ENCODE measurements at regions not wholly inside any gene's neighbourhood (a gene's known extent, or its start where the extent isn't known, plus 50 kb on each side); places are given as distances from the start of the nearest gene placed in this dataset.
"Not testable (repeated sequence)": the region's sequence is repeated elsewhere in the genome, so short reads cannot be mapped to it uniquely, and the experiment has no call there.

DNA sequence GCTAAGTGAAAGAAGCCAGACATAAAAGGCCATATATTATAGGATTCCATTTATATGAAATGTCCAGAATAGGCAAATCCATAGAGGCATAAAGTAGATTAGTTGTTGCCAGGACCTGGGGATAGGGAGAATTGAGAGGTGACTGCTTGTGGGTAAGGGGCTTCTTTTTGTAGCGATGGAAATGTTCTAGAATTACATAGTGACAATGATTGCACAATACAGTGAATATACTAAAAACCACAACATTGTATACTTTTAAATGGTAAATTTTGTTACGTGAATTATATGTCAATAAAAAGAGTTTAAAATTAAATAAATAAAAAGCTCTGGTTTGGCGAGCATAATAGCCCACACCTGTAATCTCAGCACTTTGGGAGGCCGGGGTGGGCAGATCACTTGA lies 486.8 kb downstream of the KLF12 start:
- Histone ChIP-seq H3K27ac (no peak overlapping the region), H3K9me3 (no peaks in the 10 kb centered on the region), H3K27me3 (no peaks in the 10 kb centered on the region), H3K4me1 (no peaks in the 10 kb centered on the region), H3K4me3 (no peak overlapping the region), H3K36me3 (no peaks in the 10 kb centered on the region)
- TF ChIP-seq POLR2A (IDR thresholded peaks at IDR 0.05) (no peak), EP300 (IDR thresholded peaks at IDR 0.05) (no peak)
- TF ChIP-seq, protein P1, sequence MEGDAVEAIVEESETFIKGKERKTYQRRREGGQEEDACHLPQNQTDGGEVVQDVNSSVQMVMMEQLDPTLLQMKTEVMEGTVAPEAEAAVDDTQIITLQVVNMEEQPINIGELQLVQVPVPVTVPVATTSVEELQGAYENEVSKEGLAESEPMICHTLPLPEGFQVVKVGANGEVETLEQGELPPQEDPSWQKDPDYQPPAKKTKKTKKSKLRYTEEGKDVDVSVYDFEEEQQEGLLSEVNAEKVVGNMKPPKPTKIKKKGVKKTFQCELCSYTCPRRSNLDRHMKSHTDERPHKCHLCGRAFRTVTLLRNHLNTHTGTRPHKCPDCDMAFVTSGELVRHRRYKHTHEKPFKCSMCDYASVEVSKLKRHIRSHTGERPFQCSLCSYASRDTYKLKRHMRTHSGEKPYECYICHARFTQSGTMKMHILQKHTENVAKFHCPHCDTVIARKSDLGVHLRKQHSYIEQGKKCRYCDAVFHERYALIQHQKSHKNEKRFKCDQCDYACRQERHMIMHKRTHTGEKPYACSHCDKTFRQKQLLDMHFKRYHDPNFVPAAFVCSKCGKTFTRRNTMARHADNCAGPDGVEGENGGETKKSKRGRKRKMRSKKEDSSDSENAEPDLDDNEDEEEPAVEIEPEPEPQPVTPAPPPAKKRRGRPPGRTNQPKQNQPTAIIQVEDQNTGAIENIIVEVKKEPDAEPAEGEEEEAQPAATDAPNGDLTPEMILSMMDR (IDR thresholded peaks at IDR 0.05), result no peak
- 92% methylated on average over 4 of the region's 4 CpGs for WGBS, 2 donors
- no peak for DNase-seq (ENCODE audit: low spot score in 2 of 2)

DNA sequence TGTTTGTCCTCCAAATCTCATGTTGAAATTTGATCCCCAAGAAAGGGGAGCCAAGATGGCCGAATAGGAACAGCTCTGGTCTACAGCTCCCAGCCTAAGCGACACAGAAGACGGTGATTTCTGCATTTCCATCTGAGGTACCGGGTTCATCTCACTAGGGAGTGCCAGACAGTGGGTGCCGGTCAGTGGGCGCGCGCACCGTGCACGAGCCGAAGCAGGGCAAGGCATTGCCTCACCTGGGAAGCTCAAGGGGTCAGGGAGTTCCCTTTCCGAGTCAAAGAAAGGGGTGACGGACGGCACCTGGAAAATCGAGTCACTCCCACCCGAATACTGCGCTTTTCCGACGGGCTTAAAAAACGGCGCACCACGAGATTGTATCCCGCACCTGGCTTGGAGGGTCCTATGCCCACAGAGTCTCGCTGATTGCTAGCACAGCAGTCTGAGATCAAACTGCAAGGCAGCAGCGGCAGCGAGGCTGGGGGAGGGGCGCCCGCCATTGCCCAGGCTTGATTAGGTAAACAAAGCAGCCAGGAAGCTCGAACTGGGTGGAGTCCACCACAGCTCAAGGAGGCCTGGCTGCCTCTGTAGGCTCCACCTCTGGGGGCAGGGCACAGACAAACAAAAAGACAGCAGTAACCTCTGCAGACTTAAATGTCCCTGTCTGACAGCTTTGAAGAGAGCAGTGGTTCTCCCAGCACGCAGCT lies 493.6 kb downstream of the KLF12 start:
- H3K9me3 ChIP-seq; H3K4me1 ChIP-seq; H3K36me3 ChIP-seq; DNase-seq (ENCODE audit: low spot score in 2 of 2); H3K4me3 ChIP-seq; H3K27me3 ChIP-seq; H3K27ac ChIP-seq: not testable (repeated sequence)
- 92 to 94% methylated on average over 29 of the region's 30 CpGs for WGBS, 2 donors

DNA sequence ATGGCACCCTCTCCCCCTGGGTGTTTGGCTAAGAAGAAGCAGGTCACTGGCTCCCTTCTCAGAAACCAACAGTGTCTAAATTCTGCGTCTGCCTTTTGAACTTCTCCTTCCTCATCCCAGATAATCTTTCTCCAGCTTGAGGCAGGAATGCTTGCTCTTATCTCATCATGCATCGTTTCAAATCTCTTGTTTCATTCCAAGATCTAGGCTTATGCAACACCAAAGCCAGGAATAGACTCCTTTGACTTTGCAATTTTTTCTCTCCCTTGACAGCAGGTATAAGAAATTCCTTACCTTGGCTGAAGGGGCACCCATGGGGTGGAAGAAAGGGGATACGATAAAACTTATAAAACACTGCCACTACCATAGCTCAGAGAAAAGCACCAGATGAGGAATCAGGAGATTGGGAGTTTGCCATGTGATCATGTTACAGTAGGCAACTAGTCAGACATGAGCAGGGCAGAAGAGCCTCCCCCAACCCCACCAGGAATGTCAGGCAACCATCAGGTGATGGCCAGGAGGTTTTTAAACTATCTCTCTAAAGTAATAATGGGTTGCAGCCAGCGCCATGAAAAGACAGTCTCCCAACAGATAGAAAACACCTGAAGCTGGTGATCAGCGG lies 498.9 kb downstream of the KLF12 start:
- 85% methylated on average over 5 of the region's 5 CpGs for WGBS, 2 donors
- H3K36me3 ChIP-seq, result no peaks in the 10 kb centered on the region
- H3K4me1 ChIP-seq, result no peaks in the 10 kb centered on the region
- TF ChIP-seq, protein P1 (IDR thresholded peaks at IDR 0.05), result no peak
- TF ChIP-seq EP300 (IDR thresholded peaks at IDR 0.05) (no peak), POLR2A (IDR thresholded peaks at IDR 0.05) (no peak)
- DNase-seq (ENCODE audit: low spot score in 2 of 2), result no peak
- no peaks in the 10 kb centered on the region for H3K27me3 ChIP-seq
- H3K9me3 ChIP-seq, result no peaks in the 10 kb centered on the region
- H3K4me3 ChIP-seq, result no peak overlapping the region
- H3K27ac ChIP-seq, result no peak overlapping the region

DNA sequence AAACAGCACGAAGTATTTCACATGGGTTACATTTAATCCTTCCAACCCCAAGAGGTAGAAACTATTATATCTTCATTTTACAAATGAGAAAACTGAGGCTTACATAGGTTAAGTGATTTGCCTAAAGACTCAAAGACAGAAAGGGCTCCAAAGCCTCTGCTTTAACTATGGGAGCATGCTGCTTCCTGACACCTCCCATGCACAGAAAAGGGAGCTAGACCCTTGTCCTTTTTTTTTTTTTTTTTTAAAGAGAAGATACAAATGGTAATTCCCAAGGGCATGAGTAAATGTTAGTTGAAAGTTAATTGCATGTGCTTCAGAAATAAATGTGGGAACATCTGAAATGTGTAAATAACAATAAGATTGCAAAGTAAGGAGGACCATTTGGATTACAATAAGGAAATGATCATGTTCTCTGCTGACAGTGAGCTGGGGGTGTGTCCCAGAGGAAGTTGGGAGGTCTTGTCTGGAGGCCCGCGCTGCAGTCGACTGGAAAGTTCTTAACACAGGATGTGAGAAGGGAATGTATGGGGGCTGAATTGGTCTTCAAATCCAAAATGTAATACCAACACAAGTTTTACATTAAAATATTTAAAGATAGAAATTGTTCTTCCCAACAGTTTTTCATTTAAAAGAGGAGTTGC lies 500.3 kb downstream of the KLF12 start:
- Histone ChIP-seq H3K4me1 (no peaks in the 10 kb centered on the region), H3K36me3 (no peaks in the 10 kb centered on the region), H3K27me3 (no peaks in the 10 kb centered on the region), H3K27ac (no peak overlapping the region), H3K4me3 (no peak overlapping the region), H3K9me3 (no peaks in the 10 kb centered on the region)
- no peak for DNase-seq (ENCODE audit: low spot score in 2 of 2)
- WGBS, 2 donors, result 35 to 47% methylated on average over 4 of the region's 4 CpGs
- TF ChIP-seq POLR2A (IDR thresholded peaks at IDR 0.05) (no peak), EP300 (IDR thresholded peaks at IDR 0.05) (no peak)
- TF ChIP-seq, protein P1 (IDR thresholded peaks at IDR 0.05), result no peak

DNA sequence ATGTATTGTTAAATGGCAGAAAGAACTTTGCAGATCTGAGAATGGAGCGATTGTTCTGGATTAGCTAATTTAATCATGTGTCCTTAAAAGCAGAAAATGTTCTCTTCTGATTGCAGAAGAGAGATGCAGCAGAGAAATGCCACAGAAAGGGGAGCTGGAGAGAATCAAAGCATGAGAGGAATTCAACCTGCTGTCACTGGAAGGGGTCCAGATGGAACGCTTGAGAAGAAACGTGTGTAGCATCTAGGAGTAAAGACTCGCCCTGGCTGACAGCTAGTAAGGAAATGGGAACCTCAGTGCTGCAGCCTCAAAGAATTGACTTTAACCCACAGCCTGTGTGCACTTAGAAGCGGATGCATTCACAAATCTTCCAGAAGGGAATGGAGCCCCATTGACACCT lies 502.8 kb downstream of the KLF12 start:
- Histone ChIP-seq H3K36me3 (no peaks in the 10 kb centered on the region), H3K9me3 (no peaks in the 10 kb centered on the region), H3K27me3 (no peaks in the 10 kb centered on the region), H3K27ac (no peak overlapping the region), H3K4me1 (no peaks in the 10 kb centered on the region), H3K4me3 (no peak overlapping the region)
- no peak for TF ChIP-seq POLR2A (IDR thresholded peaks at IDR 0.05)
- 66% methylated on average over 5 of the region's 5 CpGs for WGBS, 2 donors
- no peak for DNase-seq (ENCODE audit: low spot score in 2 of 2)
